ENCODE measurements at regions not wholly inside any gene's neighbourhood (a gene's known extent, or its start where the extent isn't known, plus 50 kb on each side); places are given as distances from the start of the nearest gene placed in this dataset.
A peak's percentile ranks its signal among the peaks of the same experiment; 100 is the strongest.
"Not testable (repeated sequence)": the region's sequence is repeated elsewhere in the genome, so short reads cannot be mapped to it uniquely, and the experiment has no call there.

DNA sequence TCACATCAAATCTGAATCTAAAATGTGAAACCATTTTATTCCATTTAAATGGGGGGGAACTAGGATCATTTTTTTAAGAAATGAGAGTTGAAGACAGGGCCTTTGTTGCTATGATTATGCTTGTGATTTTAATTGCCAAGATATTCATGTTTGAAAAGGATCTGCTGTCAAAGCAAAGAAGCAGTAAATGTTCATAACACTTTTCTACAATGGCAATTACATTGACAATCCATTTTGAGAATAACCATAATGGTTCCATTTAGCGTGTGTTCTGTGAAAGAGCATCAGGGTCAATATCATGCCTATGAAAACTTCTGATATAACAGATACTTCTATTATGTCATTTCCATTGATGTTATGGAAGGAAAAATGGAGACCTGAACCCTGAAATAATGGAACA, 745.8 kb upstream of the SGO1 start:
- H3K4me3 Mint-ChIP-seq = no peak overlapping the region
- H3K36me3 Mint-ChIP-seq (ENCODE audit: low read depth) = no peaks in the 10 kb centered on the region
- no peak for TF ChIP-seq CTCF (IDR thresholded peaks at IDR 0.05; ENCODE audit: unreplicated experiment in 3 of 3)
- H3K9me3 Mint-ChIP-seq = no peaks in the 10 kb centered on the region
- no peaks in the 10 kb centered on the region for H3K4me1 Mint-ChIP-seq
- no peak overlapping the region for H3K27ac Mint-ChIP-seq
- H3K27me3 Mint-ChIP-seq (ENCODE audit: low read depth) = peaks cover 4% of the 10 kb centered on the region

GRCh38 chr3:20930034-20930433, 744.0 kb upstream of the SGO1 start:
- no peaks in the 10 kb centered on the region for H3K27me3 Mint-ChIP-seq (ENCODE audit: low read depth)
- no peaks in the 10 kb centered on the region for H3K4me1 Mint-ChIP-seq
- no peaks in the 10 kb centered on the region for H3K9me3 Mint-ChIP-seq
- no peak overlapping the region for H3K4me3 Mint-ChIP-seq
- peak in 1 of 3 experiments; percentile 39 for TF ChIP-seq CTCF (IDR thresholded peaks at IDR 0.05; ENCODE audit: unreplicated experiment in 3 of 3)
- no peaks in the 10 kb centered on the region for H3K36me3 Mint-ChIP-seq (ENCODE audit: low read depth)
- H3K27ac Mint-ChIP-seq = no peak overlapping the region

DNA sequence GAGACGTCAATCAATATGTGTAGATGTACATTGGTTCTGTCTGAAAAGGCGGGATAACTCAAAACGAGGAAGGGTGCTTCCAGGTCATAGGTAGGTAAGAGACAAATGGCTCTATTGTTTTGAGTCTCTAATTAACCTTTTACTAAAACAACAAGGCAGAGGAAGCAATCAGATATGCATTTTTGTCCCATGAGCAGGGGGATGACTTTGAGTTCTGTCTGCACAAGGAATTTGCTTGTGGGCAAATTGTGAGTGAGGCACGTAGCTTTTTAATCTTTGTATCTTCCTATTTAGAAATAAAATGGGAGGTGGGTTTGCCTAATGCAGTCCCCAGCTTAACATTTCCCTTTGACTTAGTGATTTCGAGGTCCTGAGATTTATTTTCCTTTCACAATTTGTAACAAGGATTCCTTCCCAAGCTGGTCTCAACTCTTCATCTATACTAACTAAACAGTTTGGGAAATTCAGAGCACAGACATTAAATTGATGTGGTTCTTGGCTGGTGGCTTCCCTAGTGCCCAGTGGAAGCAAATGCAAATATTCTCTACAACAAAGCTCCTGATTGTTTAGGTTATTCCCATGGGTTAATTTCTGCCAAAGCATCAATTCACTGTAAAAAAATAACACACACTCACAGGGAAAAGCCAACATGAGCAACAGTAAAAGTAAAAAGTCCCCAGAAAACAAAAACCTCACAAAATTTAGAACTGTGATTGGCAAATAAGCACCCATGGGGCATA, 738.8 kb upstream of the SGO1 start:
- H3K4me1 Mint-ChIP-seq = no peaks in the 10 kb centered on the region
- no peak for TF ChIP-seq CTCF (IDR thresholded peaks at IDR 0.05; ENCODE audit: unreplicated experiment in 3 of 3)
- H3K27me3 Mint-ChIP-seq (ENCODE audit: low read depth) = no peaks in the 10 kb centered on the region
- no peak overlapping the region for H3K4me3 Mint-ChIP-seq
- no peak overlapping the region for H3K27ac Mint-ChIP-seq
- peaks cover 27% of the 10 kb centered on the region for H3K9me3 Mint-ChIP-seq
- H3K36me3 Mint-ChIP-seq (ENCODE audit: low read depth) = no peaks in the 10 kb centered on the region

- not testable (repeated sequence) for H3K27me3 Mint-ChIP-seq (ENCODE audit: low read depth); H3K4me1 Mint-ChIP-seq; H3K4me3 Mint-ChIP-seq; H3K27ac Mint-ChIP-seq; H3K36me3 Mint-ChIP-seq (ENCODE audit: low read depth)
- peaks cover 40% of the 10 kb centered on the region for H3K9me3 Mint-ChIP-seq
These were observed 735.1 kb upstream of the SGO1 start for GRCh38 chr3:20921112-20921511.

DNA sequence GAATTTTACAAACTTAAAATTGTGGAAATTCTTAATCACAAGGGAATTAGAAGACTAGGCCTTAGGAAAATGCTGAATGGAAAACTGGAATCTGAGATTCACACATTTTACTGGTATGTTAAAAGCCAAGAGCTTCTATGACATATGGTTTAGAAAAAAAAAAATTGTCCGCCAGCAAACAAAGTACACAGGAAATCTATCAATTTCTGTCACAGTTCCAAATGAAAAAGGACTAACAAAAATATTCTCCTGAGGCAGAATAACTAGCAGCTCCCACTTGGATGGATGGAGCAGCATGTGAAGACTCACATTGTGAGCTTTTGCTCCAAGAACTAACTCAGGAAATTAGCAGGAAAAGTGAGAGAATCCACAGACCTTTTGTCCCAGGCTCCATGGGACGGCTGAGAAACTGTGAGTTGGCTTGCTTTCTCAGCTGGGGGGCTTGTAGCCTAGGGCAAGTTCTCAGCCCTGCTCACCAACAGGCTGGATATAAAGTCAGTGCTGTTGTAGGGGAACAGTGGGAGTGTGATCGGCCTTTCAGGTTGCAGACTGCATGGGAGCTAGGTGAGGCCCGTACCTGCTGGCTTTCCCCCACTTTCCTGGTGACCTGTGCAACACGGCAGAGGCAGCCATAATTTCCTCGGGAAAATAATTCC, 731.1 kb upstream of the SGO1 start:
- Mint-ChIP-seq H3K36me3 (ENCODE audit: low read depth) (no peaks in the 10 kb centered on the region), H3K9me3 (peaks cover 26% of the 10 kb centered on the region), H3K27ac (peak overlapping the region in 1 of 3 experiments; percentile 17), H3K4me1 (peaks cover 22% of the 10 kb centered on the region), H3K4me3 (no peak overlapping the region), H3K27me3 (ENCODE audit: low read depth) (no peaks in the 10 kb centered on the region)
- no peak for TF ChIP-seq CTCF (IDR thresholded peaks at IDR 0.05; ENCODE audit: unreplicated experiment in 3 of 3)

GRCh38 chr3:20914310-20914709, 728.3 kb upstream of the SGO1 start:
- H3K4me1 Mint-ChIP-seq = peaks cover 22% of the 10 kb centered on the region
- peak overlapping the region in 1 of 3 experiments; percentile 2 for H3K4me3 Mint-ChIP-seq
- H3K9me3 Mint-ChIP-seq = peaks cover 10% of the 10 kb centered on the region
- peak overlapping the region; percentile 63 to 83 (median 63) for H3K27ac Mint-ChIP-seq
- no peak for TF ChIP-seq CTCF (IDR thresholded peaks at IDR 0.05; ENCODE audit: unreplicated experiment in 3 of 3)
- H3K36me3 Mint-ChIP-seq (ENCODE audit: low read depth) = no peaks in the 10 kb centered on the region
- H3K27me3 Mint-ChIP-seq (ENCODE audit: low read depth) = no peaks in the 10 kb centered on the region

Data from nephron (organoid).